Endodermal cell (in vitro differentiated cells): ENCODE measurements at regions not wholly inside any gene's neighbourhood (a gene's known extent, or its start where the extent isn't known, plus 50 kb on each side); places are given as distances from the start of the nearest gene placed in this dataset.

Experiments
- DNase-seq: peaks from one replicate; pipeline ENCODE4 v3.0.0-alpha.2; 2017
- H3K27ac ChIP-seq: 2 replicates; pipeline ENCODE4 v1.5.1; 2013; ENCODE audit warnings: mild to moderate bottlenecking, low read depth, low read length, moderate library complexity
- H3K27me3 ChIP-seq: 2 replicates; pipeline ENCODE4 v1.6.1; 2013; ENCODE audit warnings: mild to moderate bottlenecking, low read length, moderate library complexity; ENCODE audit not compliant: insufficient read depth, control insufficient read depth, poor library complexity, severe bottlenecking
- H3K36me3 ChIP-seq: 2 replicates; pipeline ENCODE4 v1.7.0; 2013; ENCODE audit warnings: mild to moderate bottlenecking, low read length, moderate library complexity; ENCODE audit not compliant: control insufficient read depth, insufficient read depth
- H3K4me1 ChIP-seq: one replicate; pipeline ENCODE4 v1.7.0; 2013; ENCODE audit warnings: low read length; ENCODE audit not compliant: control insufficient read depth, insufficient read depth
- H3K4me3 ChIP-seq: 2 replicates; pipeline ENCODE4 v1.5.1; 2013; ENCODE audit warnings: mild to moderate bottlenecking, low read length, moderate library complexity
- H3K9ac ChIP-seq: 2 replicates; pipeline ENCODE4 v1.6.1; 2013; ENCODE audit warnings: mild to moderate bottlenecking, low read length, moderate library complexity; ENCODE audit not compliant: poor library complexity, severe bottlenecking; ENCODE audit errors: extremely low read depth
- H3K9me3 ChIP-seq: 2 replicates; pipeline ENCODE4 v1.6.1; 2013; ENCODE audit warnings: mild to moderate bottlenecking, low read length, moderate library complexity; ENCODE audit not compliant: control insufficient read depth
- H3K27ac Mint-ChIP-seq: 2 replicates; pipeline ENCODE4 v1.8.0; 2020; ENCODE audit warnings: mixed read lengths
- H3K27me3 Mint-ChIP-seq: 2 replicates; pipeline ENCODE4 v1.8.0; 2021; ENCODE audit warnings: mild to moderate bottlenecking, mixed read lengths; ENCODE audit not compliant: insufficient read depth
- H3K36me3 Mint-ChIP-seq: 2 replicates; pipeline ENCODE4 v1.8.0; 2020; ENCODE audit warnings: low read depth, mixed read lengths
- H3K4me1 Mint-ChIP-seq: 2 replicates; pipeline ENCODE4 v1.8.0; 2020; ENCODE audit warnings: mixed read lengths
- H3K4me3 Mint-ChIP-seq: 2 replicates; pipeline ENCODE4 v1.8.0; 2020; ENCODE audit warnings: mild to moderate bottlenecking, moderate library complexity, mixed read lengths
- H3K9me3 Mint-ChIP-seq: 2 replicates; pipeline ENCODE4 v1.8.0; 2020; ENCODE audit warnings: mild to moderate bottlenecking, mixed read lengths
- CTCF ChIP-seq: fragments of 200-600 bp; sonication (generic); conservative IDR thresholded peaks from 2 replicates; pipeline ENCODE4 v1.5.0; 2021; ENCODE audit warnings: antibody characterized with exemption, mild to moderate bottlenecking
- WGBS, 2 experiments: methylation state at CpG; one replicate each; pipeline versions ENCODE4 v1.1.5 to v1.1.7; 2013; ENCODE audit warnings: missing lambda C conversion rate in 2 of 2, mixed read lengths in 1 of 2; ENCODE audit not compliant: insufficient coverage in 1 of 2, insufficient read length in 1 of 2; 5-methylcytosine and 5-hydroxymethylcytosine counted together

GRCh38 chr1:230536641-230537155 is 105.6 kb upstream of the COG2 start:
- Histone ChIP-seq H3K9me3 (peaks cover 17% of the 10 kb centered on the region), H3K27ac (no peak overlapping the region), H3K4me1 (peaks cover 5% of the 10 kb centered on the region), H3K9ac (no peak overlapping the region), H3K4me3 (no peak overlapping the region), H3K27me3 (no peaks in the 10 kb centered on the region), H3K36me3 (no peaks in the 10 kb centered on the region)
- Mint-ChIP-seq H3K9me3 (peaks cover 11% of the 10 kb centered on the region), H3K36me3 (no peaks in the 10 kb centered on the region), H3K4me3 (no peak overlapping the region), H3K4me1 (peaks cover 13% of the 10 kb centered on the region), H3K27me3 (no peaks in the 10 kb centered on the region), H3K27ac (no peak overlapping the region)
- no peak for DNase-seq
- WGBS, 2 experiments: 71% methylated on average over 1 of the region's 1 CpG
- no peak for TF ChIP-seq CTCF

GRCh38 chr1:230534224-230534623 is 108.1 kb upstream of the COG2 start:
- Histone ChIP-seq H3K27ac (no peak overlapping the region), H3K9ac (no peak overlapping the region), H3K36me3 (no peaks in the 10 kb centered on the region), H3K27me3 (no peaks in the 10 kb centered on the region), H3K9me3 (peaks cover 17% of the 10 kb centered on the region), H3K4me1 (no peaks in the 10 kb centered on the region), H3K4me3 (no peak overlapping the region)
- no peak for TF ChIP-seq CTCF
- Mint-ChIP-seq H3K4me1 (no peaks in the 10 kb centered on the region), H3K36me3 (no peaks in the 10 kb centered on the region), H3K9me3 (peaks cover 23% of the 10 kb centered on the region), H3K27ac (no peak overlapping the region), H3K4me3 (no peak overlapping the region), H3K27me3 (peaks cover 4% of the 10 kb centered on the region)
- no peak for DNase-seq
- WGBS, 2 experiments: 85% methylated on average over 2 of the region's 2 CpGs; no CpG with 5 or more reads in 1 of the 2 experiments

- Mint-ChIP-seq H3K4me1 (no peaks in the 10 kb centered on the region), H3K27me3 (peaks cover 5% of the 10 kb centered on the region), H3K9me3 (peaks cover 27% of the 10 kb centered on the region), H3K4me3 (no peak overlapping the region), H3K27ac (no peak overlapping the region), H3K36me3 (no peaks in the 10 kb centered on the region)
- no peak overlapping the region for H3K4me3 ChIP-seq
- no peaks in the 10 kb centered on the region for H3K36me3 ChIP-seq
- no peak overlapping the region for H3K9ac ChIP-seq
- TF ChIP-seq CTCF: no peak
- no peak for DNase-seq
- no peaks in the 10 kb centered on the region for H3K4me1 ChIP-seq
- H3K27ac ChIP-seq: no peak overlapping the region
- no peaks in the 10 kb centered on the region for H3K27me3 ChIP-seq
- H3K9me3 ChIP-seq: peaks cover 17% of the 10 kb centered on the region
Observed at GRCh38 chr1:230531103-230531502, 105.0 kb upstream of the PGBD5 start.
